ENCODE measurements at regions not wholly inside any gene's neighbourhood (a gene's known extent, or its start where the extent isn't known, plus 50 kb on each side); places are given as distances from the start of the nearest gene placed in this dataset.

- no peak for TF ChIP-seq CTCF (IDR thresholded peaks at IDR 0.05; ENCODE audit: poor library complexity, severe bottlenecking)
- Histone ChIP-seq H3K27me3 (ENCODE audit: insufficient read depth, poor library complexity, severe bottlenecking) (no peaks in the 10 kb centered on the region), H3K4me3 (ENCODE audit: severe bottlenecking) (no peak overlapping the region), H3K36me3 (ENCODE audit: low read depth) (no peaks in the 10 kb centered on the region), H3K27ac (ENCODE audit: poor library complexity, severe bottlenecking) (no peak overlapping the region), H3K4me1 (ENCODE audit: insufficient read depth, poor library complexity, severe bottlenecking) (no peaks in the 10 kb centered on the region), H3K9me3 (ENCODE audit: severe bottlenecking) (no peaks in the 10 kb centered on the region)
- DNase-seq (ENCODE audit: low spot score) (no peak), ATAC-seq (ENCODE audit: low read depth) (no peak)
Measured at GRCh38 chr9:108086624-108087023, 597.1 kb upstream of the KLF4 start.

- H3K27ac ChIP-seq (ENCODE audit: poor library complexity, severe bottlenecking): no peak overlapping the region
- no peak for TF ChIP-seq CTCF (IDR thresholded peaks at IDR 0.05; ENCODE audit: poor library complexity, severe bottlenecking)
Measured at GRCh38 chr9:108085294-108085693, 595.7 kb upstream of the KLF4 start.

GRCh38 chr9:108083796-108084352 is 594.3 kb upstream of the KLF4 start:
- no peaks in the 10 kb centered on the region for H3K4me1 ChIP-seq (ENCODE audit: insufficient read depth, poor library complexity, severe bottlenecking)
- H3K27ac ChIP-seq (ENCODE audit: poor library complexity, severe bottlenecking): no peak overlapping the region
- no peak for DNase-seq (ENCODE audit: low spot score)
- TF ChIP-seq CTCF (IDR thresholded peaks at IDR 0.05; ENCODE audit: poor library complexity, severe bottlenecking): no peak
- ATAC-seq (ENCODE audit: low read depth): no peak
- H3K36me3 ChIP-seq (ENCODE audit: low read depth): no peaks in the 10 kb centered on the region
- no peaks in the 10 kb centered on the region for H3K9me3 ChIP-seq (ENCODE audit: severe bottlenecking)
- H3K27me3 ChIP-seq (ENCODE audit: insufficient read depth, poor library complexity, severe bottlenecking): no peaks in the 10 kb centered on the region
- no peak overlapping the region for H3K4me3 ChIP-seq (ENCODE audit: severe bottlenecking)

More at GRCh38 chr9:108085294-108085693, 595.7 kb upstream of the KLF4 start:
- no peaks in the 10 kb centered on the region for H3K36me3 ChIP-seq (ENCODE audit: low read depth)
- ATAC-seq (ENCODE audit: low read depth): no peak
- H3K9me3 ChIP-seq (ENCODE audit: severe bottlenecking): no peaks in the 10 kb centered on the region
- H3K27me3 ChIP-seq (ENCODE audit: insufficient read depth, poor library complexity, severe bottlenecking): no peaks in the 10 kb centered on the region
- H3K4me3 ChIP-seq (ENCODE audit: severe bottlenecking): no peak overlapping the region
- no peak for DNase-seq (ENCODE audit: low spot score)
- H3K4me1 ChIP-seq (ENCODE audit: insufficient read depth, poor library complexity, severe bottlenecking): no peaks in the 10 kb centered on the region

GRCh38 chr9:108083160-108083750 is 593.7 kb upstream of the KLF4 start:
- H3K27ac ChIP-seq (ENCODE audit: poor library complexity, severe bottlenecking): no peak overlapping the region
- no peaks in the 10 kb centered on the region for H3K4me1 ChIP-seq (ENCODE audit: insufficient read depth, poor library complexity, severe bottlenecking)
- no peaks in the 10 kb centered on the region for H3K27me3 ChIP-seq (ENCODE audit: insufficient read depth, poor library complexity, severe bottlenecking)
- DNase-seq (ENCODE audit: low spot score) (no peak), ATAC-seq (ENCODE audit: low read depth) (no peak)
- H3K36me3 ChIP-seq (ENCODE audit: low read depth): no peaks in the 10 kb centered on the region
- no peak overlapping the region for H3K4me3 ChIP-seq (ENCODE audit: severe bottlenecking)
- TF ChIP-seq CTCF (IDR thresholded peaks at IDR 0.05; ENCODE audit: poor library complexity, severe bottlenecking): no peak
- no peaks in the 10 kb centered on the region for H3K9me3 ChIP-seq (ENCODE audit: severe bottlenecking)

- Histone ChIP-seq H3K9me3 (ENCODE audit: severe bottlenecking) (no peaks in the 10 kb centered on the region), H3K4me3 (ENCODE audit: severe bottlenecking) (no peak overlapping the region), H3K27me3 (ENCODE audit: insufficient read depth, poor library complexity, severe bottlenecking) (no peaks in the 10 kb centered on the region), H3K4me1 (ENCODE audit: insufficient read depth, poor library complexity, severe bottlenecking) (no peaks in the 10 kb centered on the region), H3K36me3 (ENCODE audit: low read depth) (no peaks in the 10 kb centered on the region), H3K27ac (ENCODE audit: poor library complexity, severe bottlenecking) (no peak overlapping the region)
- TF ChIP-seq CTCF (IDR thresholded peaks at IDR 0.05; ENCODE audit: poor library complexity, severe bottlenecking): no peak
- DNase-seq (ENCODE audit: low spot score): no peak
- no peak for ATAC-seq (ENCODE audit: low read depth)
Measured at GRCh38 chr9:108081112-108081511, 591.5 kb upstream of the KLF4 start.

Data from RWPE2 (cell line).